ENCODE measurements at regions not wholly inside any gene's neighbourhood (a gene's known extent, or its start where the extent isn't known, plus 50 kb on each side); places are given as distances from the start of the nearest gene placed in this dataset.
"Not testable (repeated sequence)": the region's sequence is repeated elsewhere in the genome, so short reads cannot be mapped to it uniquely, and the experiment has no call there.

DNA sequence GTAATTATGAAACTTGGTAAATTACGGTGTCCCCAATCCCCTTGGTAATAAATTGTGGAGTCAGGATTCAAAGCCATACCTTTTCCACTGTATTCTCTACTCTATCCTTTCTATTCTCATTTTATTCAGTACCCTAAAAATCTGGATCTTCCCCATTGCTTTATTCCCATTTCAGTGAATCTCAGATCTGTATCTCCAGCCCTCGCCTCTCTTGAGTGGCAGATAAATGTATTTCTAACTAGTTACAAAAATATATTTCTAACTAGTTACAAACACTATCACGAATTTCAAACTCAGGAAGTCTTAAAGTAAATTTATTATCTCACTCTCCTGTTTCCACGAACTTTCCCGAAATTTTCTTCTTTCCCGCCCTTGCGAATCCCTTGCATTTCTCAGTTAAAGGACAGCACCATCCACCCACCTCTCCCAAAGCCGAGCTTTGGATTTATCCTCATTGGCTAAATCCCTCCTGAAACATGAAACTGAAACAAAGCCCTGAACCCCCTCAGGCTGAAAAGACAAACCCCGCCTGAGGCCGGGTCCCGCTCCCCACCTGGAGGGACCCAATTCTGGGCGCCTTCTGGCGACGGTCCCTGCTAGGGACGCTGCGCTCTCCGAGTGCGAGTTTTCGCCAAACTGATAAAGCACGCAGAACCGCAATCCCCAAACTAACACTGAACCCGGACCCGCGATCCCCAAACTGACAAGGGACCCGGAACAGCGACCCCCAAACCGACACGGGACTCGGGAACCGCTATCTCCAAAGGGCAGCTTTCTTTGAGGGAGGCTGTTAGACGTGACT, 164.3 kb upstream of the PABPC3 start:
- no peak for DNase-seq

DNA sequence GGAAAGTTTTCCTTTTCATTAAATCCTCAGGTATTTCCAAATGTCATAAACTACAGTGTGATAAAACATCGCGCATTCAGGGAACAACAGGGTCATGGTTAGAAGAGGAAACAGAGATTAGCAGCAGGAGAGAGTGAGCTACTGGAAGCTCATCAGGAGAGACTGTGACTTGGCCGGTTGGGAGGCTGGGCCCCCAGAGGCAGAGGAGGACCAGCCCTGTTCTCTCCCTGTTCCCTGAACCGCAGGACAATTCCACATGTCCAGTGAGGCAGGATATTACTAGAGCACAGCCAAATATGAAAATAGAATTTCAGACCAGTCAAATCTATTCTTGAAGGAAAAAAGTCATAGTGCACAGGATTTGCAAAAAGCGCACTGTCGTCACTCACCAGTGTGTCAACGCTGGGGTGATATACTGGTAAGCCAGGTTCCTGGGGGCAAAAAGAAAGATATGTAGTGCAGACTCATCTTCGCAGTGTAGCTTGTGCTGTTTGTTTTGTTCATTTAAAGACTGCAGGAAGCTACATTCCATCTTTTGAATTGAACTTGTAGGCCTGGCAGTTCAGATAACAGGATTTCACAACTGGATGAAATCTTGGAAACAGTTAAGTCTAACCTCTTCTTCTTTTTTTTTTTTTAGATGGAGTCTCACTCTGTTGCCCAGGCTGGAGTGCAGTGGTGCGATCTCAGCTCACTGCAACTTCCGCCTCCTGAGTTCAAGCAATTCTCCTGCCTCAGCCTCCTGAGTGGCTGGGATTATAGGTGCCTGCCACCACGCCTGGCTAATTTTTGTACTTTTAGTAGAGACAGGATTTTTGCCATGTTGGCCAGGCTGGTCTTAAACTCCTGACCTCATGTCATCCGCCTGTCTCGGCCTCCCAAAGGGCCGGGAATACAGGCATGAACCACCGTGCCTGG, 162.6 kb upstream of the PABPC3 start:
- DNase-seq, result not testable (repeated sequence)

DNA sequence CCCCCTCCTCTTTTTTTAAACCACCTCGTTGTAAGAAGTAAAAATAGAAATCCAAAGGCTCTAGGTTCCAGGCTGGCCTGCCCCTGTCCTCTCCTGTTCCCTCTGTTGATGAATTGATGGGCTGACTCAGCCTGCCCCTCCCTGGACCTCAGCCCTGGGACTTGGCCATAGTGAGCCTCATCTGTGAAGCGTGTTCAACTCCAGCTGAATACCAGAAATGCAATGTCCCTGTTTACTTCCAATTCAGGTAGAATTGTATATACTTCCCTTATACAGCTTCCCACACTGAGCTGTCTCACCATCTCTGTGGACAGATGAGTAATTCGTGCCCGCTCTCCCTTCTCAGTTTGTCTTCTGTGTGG, 161.9 kb upstream of the PABPC3 start:
- DNase-seq, result not testable (repeated sequence)

DNA sequence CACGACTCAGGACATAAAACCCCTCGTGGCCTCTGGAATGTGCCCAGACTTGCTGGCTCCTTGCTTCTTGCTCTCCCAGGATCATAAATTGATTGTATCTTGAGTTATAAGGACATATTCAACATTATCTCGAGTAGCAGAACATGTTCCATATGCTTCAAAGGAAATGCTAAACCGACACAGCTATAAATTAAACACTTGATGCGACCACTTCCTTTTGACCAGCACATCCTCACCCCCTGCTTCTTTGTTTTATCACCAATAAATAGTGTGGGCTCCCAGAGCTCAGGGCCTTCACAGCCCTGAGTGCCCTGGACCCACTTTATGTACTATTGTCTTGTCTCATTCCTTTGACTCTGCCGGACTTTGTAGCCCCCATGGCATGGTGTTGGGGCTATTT, 157.0 kb upstream of the PABPC3 start:
- no peak for DNase-seq

DNA sequence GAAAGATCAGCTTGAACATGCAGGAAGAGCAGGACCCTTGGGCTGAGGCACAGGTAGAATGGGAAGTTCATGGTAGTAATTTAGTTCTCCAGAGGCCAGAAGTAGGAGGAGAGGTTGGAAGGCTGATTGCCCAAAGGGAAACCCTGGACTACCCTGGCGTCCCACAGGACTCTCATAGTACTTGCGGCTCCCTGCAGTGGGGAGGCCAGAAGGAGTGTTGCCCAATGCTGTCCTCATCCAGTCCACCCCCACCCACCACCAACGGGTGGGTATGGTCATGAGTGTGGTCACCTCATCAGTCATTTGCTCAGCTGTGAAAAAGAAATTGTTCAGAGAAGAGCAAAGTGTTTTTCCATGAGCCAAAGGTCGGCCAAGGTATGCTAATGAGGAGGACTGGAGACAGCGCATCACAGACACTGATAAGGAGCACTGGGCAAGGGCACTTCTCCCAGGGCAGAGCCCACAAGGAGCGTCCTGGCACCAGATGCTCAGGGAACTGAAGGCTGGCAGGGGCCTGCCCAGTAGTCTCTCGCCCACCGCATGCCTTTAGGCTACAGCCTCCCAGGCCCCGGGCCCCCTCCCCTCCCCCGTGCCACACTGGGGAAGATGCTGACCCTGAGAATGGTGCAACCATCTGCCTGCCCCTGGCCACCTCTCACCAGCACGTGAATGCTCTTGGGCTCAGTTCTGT, 154.8 kb upstream of the PABPC3 start:
- DNase-seq, result not testable (repeated sequence)

DNA sequence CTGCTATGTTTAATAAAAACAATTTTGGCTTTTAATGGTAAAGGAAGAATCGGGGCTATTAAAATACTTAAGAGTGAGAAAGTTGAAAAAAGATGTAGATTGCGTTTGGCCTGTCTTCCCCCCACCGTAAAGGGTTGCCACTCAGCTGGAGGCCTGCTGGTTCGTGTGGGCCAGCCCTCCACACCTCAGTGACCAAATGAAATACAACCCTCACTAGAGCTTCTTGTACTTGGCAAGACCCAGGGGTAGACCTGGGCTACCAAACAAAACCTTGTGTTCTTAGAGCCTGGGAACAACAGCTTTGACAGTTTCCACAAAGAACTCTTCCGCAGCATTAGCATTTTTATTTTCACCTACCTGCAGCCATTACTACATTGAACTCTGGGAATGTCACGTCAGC, 152.8 kb upstream of the PABPC3 start:
- no peak for DNase-seq

- not testable (repeated sequence) for DNase-seq
These were observed 151.9 kb upstream of the PABPC3 start for GRCh38 chr13:24944073-24944472.

DNA sequence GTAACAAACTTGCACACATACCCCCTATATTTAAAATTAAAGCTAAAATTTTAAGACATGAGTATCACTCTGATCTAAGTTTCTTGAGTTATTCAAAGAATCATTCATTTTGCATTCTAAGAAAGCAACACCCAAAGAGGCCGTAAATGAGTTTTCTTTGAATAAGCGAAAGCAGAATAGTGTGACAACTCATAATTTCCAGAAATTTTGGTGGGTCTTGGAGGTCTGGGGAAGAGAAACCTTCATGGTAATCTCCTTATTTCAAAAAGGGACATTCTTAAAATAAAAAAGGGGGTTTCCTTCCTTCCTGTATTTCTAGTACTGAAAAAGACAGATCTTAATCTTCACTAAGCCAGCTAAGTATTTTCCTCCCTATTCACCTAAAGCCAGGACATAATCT, 147.0 kb upstream of the PABPC3 start:
- not testable (repeated sequence) for DNase-seq

DNA sequence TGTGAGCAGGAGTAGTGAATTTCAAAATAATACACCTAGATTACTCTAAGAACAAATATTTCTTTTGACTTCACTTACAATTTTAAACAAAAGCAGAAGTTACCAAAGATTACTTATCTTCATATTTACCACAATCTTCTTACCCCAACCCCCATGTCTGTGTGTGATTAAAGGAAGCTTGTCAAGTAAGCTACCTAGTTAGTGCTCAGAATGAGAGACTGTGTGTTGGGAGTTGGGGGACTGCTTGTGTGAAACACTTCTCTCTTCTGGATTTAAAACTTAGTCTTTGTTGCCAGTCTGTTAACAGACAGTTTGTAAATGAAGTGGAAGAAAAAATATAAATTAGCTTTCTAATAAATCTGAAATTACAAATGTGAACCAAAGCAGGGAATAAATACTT, 145.3 kb upstream of the PABPC3 start:
- DNase-seq, result not testable (repeated sequence)

- not testable (repeated sequence) for DNase-seq
These were observed 128.0 kb upstream of the PABPC3 start for GRCh38 chr13:24967970-24968369.

GRCh38 chr13:24968416-24968815, 127.5 kb upstream of the PABPC3 start:
- DNase-seq, result not testable (repeated sequence)

DNA sequence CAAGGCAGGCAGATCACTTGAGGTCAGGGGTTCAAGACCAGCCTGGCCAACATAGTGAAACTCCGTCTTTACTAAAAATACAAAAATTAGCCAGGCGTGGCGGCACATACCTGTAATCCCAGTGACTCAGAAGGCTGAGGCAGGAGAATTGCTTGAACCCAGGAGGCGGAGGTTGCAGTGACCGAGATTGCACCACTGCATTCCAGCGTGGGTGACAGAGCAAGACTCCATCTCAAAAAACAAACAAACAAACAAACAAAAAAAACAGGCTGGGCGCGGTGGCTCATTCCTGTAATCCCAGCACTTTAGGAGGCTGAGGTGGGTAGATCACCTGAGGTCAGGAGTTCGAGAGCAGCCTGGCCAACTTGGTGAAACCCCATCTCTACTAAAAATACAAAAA, 122.8 kb upstream of the PABPC3 start:
- DNase-seq, result not testable (repeated sequence)

GRCh38 chr13:24981181-24981803, 114.6 kb upstream of the PABPC3 start:
- not testable (repeated sequence) for DNase-seq

GRCh38 chr13:24982333-24982999, 113.5 kb upstream of the PABPC3 start:
- no peak for DNase-seq

DNA sequence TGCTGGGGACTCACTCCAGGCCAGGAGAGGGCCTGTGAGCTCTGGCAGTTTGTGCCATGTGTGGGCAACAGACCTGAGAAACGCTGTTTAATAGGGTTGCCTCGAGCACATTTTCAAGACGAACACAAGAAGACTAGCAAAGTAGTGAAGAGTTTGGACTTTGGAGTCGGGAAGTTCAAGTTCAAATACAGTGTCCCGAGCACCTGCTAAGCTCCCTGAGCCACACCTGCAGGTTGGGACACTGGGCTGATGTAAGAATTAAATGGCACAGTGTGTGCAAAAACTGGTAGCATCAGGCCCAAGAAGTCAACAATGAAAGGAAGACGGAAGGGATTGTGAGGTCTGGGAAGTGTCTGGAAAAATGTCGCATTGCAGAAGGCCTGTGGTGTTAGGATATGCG, 112.8 kb upstream of the PABPC3 start:
- DNase-seq, result no peak

DNA sequence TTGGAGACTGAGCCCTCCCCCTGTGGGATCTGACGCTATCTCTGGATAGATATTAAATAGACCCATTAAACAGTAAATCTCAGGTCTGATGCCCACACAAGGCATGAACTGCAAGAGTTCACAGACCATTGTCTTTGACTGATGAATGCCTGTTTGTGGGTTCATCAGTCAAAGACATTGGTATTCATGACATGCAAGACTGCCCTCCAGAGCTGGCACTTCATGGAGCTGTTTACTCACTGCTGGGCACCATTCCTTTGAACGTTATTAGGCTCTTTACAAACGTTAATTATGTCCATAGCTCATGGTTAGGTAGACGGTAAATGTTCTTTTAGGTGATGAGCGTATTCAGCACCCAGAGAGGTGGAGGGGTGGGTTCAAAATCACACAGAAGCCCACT, 111.8 kb upstream of the PABPC3 start:
- DNase-seq, result no peak

DNA sequence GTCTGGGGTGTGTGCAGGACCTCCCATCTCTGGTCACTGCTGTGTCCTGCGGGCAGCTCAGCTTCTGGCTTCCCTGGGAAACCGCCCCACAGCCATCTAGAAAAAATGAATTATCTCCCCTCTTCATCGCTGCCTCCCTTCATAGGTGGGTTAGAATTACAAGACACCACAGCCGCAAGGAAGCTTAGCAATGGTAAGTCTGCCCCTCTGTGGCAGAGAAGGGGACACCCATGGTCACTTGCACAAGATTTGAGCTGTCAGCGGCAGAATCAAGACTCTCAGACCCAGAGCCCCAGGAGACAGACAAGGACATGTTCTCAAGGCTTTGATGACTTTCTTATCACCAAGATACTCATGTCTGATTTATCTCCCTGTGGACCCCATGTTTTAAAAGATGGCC, 110.8 kb upstream of the PABPC3 start:
- DNase-seq, result no peak

DNA sequence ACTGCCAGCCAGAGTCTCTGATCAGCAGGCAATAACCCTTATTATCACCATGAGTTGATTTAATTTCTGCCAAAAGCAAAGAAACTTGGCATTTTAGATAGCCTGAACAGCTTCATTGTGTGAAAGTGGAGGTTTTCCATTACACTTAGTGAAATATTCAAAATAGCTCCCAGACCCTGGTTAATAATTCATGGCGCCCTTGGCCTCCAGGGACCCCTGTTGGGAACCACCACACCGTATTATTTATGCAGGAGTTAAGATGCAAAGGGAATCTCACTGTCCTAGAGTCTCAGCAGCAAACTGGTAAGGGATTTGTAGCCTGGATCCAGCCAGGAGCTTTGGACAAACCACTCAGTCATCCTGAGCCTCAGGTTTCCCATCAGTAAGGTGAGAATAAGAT, 110.0 kb upstream of the PABPC3 start:
- DNase-seq, result no peak

GRCh38 chr13:24986826-24987225, 109.1 kb upstream of the PABPC3 start:
- DNase-seq, result no peak

- not testable (repeated sequence) for DNase-seq
These were observed 106.0 kb upstream of the PABPC3 start for GRCh38 chr13:24989959-24990358.

- DNase-seq, result not testable (repeated sequence)
These were observed 103.0 kb upstream of the PABPC3 start for GRCh38 chr13:24992946-24993345.

GRCh38 chr13:24995225-24995804, 100.6 kb upstream of the PABPC3 start:
- DNase-seq, result peak; percentile 39
